GM23338 (cell line): ENCODE measurements at regions not wholly inside any gene's neighbourhood (a gene's known extent, or its start where the extent isn't known, plus 50 kb on each side); places are given as distances from the start of the nearest gene placed in this dataset.

ENCODE experiments used
- CREB1 ChIP-seq: fragments of 250-450 bp; sonication (Bioruptor Pico); IDR thresholded peaks from 2 replicates; pipeline ENCODE4 v1.5.0; 2020; ENCODE audit warnings: low read depth, mild to moderate bottlenecking, moderate library complexity
- CTCF ChIP-seq, 2 experiments: fragments of 200-600 bp in 1 of 2; sonication (generic) in 1 of 2; conservative IDR thresholded peaks; 2 replicates each; pipeline versions ENCODE4 v1.5.1 to v1.6.1; 2016 to 2017; ENCODE audit warnings: antibody characterized with exemption in 2 of 2, low read depth in 2 of 2, mild to moderate bottlenecking in 2 of 2, moderate library complexity in 1 of 2
- ETS1 ChIP-seq: IDR thresholded peaks from 2 replicates; pipeline ENCODE4 v1.6.1; 2016; ENCODE audit warnings: antibody characterized with exemption
- EZH2 ChIP-seq: fragments of 200-600 bp; sonication (generic); IDR thresholded peaks from one replicate; pipeline ENCODE4 v1.8.0; 2017; ENCODE audit warnings: antibody characterized with exemption, mild to moderate bottlenecking, low read depth; ENCODE audit not compliant: unreplicated experiment
- EZH2phosphoT487 ChIP-seq: fragments of 200-600 bp; sonication (generic); IDR thresholded peaks from one replicate; pipeline ENCODE4 v1.8.1; 2018; ENCODE audit warnings: antibody characterized with exemption; ENCODE audit not compliant: unreplicated experiment
- JUNB ChIP-seq: IDR thresholded peaks from one replicate; pipeline ENCODE4 v1.6.1; 2016; ENCODE audit warnings: antibody characterized with exemption; ENCODE audit not compliant: unreplicated experiment
- POLR2AphosphoS5 ChIP-seq: IDR thresholded peaks from 2 replicates; pipeline ENCODE4 v1.6.1; 2016; ENCODE audit warnings: antibody characterized with exemption, low read depth
- REST ChIP-seq: IDR thresholded peaks from one replicate; pipeline ENCODE4 v1.6.1; 2018; ENCODE audit warnings: antibody characterized with exemption; ENCODE audit not compliant: unreplicated experiment
- STAT1 ChIP-seq: IDR thresholded peaks from one replicate; pipeline ENCODE4 v1.6.1; 2016; ENCODE audit warnings: antibody characterized with exemption; ENCODE audit not compliant: unreplicated experiment
- ZNF331 ChIP-seq: fragments of 250-450 bp; sonication (Bioruptor Pico); IDR thresholded peaks from 2 replicates; pipeline ENCODE4 v1.5.0; 2020; ENCODE audit warnings: low read depth, mild to moderate bottlenecking, moderate library complexity

- TF ChIP-seq REST, result no peak
- no peak for TF ChIP-seq EZH2phosphoT487
- no peak for TF ChIP-seq POLR2AphosphoS5
- no peak for TF ChIP-seq EZH2
- TF ChIP-seq CTCF (conservative IDR thresholded peaks at IDR 0.05; ENCODE audit: low read depth in 2 of 2), result no peak
- no peak for TF ChIP-seq ETS1
- no peak for TF ChIP-seq JUNB
- no peak for TF ChIP-seq STAT1
- TF ChIP-seq ZNF331 (CRISPR knock-in tag), result no peak
- no peak for TF ChIP-seq CREB1 (CRISPR knock-in tag)
These were observed 171.3 kb upstream of the LCORL start for GRCh38 chr4:18192901-18193300.
